Peyer's patch (tissue), 4 donors: ENCODE measurements at regions not wholly inside any gene's neighbourhood (a gene's known extent, or its start where the extent isn't known, plus 50 kb on each side); places are given as distances from the start of the nearest gene placed in this dataset.

Source experiments
- DNase-seq, 3 donors: peaks; one replicate each; pipeline ENCODE4 v3.0.0-alpha.2; 2017 to 2019
- H3K27ac ChIP-seq, 4 donors: fragments of 200-600 bp; sonication (generic); one replicate each; pipeline ENCODE4 v1.5.1; 2016 to 2019
- H3K27me3 ChIP-seq, 2 donors: fragments of 200-600 bp; sonication (generic); one replicate each; pipeline ENCODE4 v1.5.1; 2019
- H3K36me3 ChIP-seq, 3 donors: fragments of 200-600 bp; sonication (generic); one replicate each; pipeline ENCODE4 v1.5.1; 2016 to 2019
- H3K4me1 ChIP-seq, 4 donors: fragments of 200-600 bp; sonication (generic); one replicate each; pipeline ENCODE4 v1.5.1; 2016 to 2019
- H3K4me3 ChIP-seq, 4 donors: fragments of 200-600 bp; sonication (generic); 1 replicate in 3 of 4; 2 replicates in 1 of 4; pipeline ENCODE4 v1.5.1; 2016 to 2019; ENCODE audit warnings: mild to moderate bottlenecking in 1 of 4
- H3K9me3 ChIP-seq, 4 donors: fragments of 200-600 bp; sonication (generic); one replicate each; pipeline ENCODE4 v1.5.1; 2016 to 2019; ENCODE audit warnings: mild to moderate bottlenecking in 1 of 4
- POLR2A ChIP-seq, 2 donors: fragments of 450-650 bp; IDR thresholded peaks; one replicate each; pipeline ENCODE4 v1.5.1; 2017; ENCODE audit warnings: antibody characterized with exemption in 2 of 2, mild to moderate bottlenecking in 2 of 2, moderate library complexity in 2 of 2
- TF ChIP-seq, protein P1 (sequence below), 6 experiments: fragments of 450-650 bp in 4 of 6; fragments of 200-600 bp in 2 of 6; sonication (generic) in 1 of 6; IDR thresholded peaks; one replicate each; pipeline ENCODE4 v1.5.1; 2017 to 2019; ENCODE audit warnings: antibody characterized with exemption in 6 of 6, mild to moderate bottlenecking in 3 of 6, moderate library complexity in 1 of 6

- DNase-seq, result no peak
- Histone ChIP-seq H3K27ac (no peak overlapping the region), H3K9me3 (no peaks in the 10 kb centered on the region), H3K27me3 (no peaks in the 10 kb centered on the region), H3K4me1 (no peaks in the 10 kb centered on the region), H3K36me3 (no peaks in the 10 kb centered on the region), H3K4me3 (no peak overlapping the region)
- TF ChIP-seq POLR2A (IDR thresholded peaks at IDR 0.05), result no peak
- TF ChIP-seq, protein P1, sequence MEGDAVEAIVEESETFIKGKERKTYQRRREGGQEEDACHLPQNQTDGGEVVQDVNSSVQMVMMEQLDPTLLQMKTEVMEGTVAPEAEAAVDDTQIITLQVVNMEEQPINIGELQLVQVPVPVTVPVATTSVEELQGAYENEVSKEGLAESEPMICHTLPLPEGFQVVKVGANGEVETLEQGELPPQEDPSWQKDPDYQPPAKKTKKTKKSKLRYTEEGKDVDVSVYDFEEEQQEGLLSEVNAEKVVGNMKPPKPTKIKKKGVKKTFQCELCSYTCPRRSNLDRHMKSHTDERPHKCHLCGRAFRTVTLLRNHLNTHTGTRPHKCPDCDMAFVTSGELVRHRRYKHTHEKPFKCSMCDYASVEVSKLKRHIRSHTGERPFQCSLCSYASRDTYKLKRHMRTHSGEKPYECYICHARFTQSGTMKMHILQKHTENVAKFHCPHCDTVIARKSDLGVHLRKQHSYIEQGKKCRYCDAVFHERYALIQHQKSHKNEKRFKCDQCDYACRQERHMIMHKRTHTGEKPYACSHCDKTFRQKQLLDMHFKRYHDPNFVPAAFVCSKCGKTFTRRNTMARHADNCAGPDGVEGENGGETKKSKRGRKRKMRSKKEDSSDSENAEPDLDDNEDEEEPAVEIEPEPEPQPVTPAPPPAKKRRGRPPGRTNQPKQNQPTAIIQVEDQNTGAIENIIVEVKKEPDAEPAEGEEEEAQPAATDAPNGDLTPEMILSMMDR (IDR thresholded peaks at IDR 0.05), result no peak
These were observed 452.5 kb downstream of the MCTP2 start for GRCh38 chr15:94683902-94684301.

- TF ChIP-seq, protein P1 (IDR thresholded peaks at IDR 0.05), result no peak
- no peak for TF ChIP-seq POLR2A (IDR thresholded peaks at IDR 0.05)
- H3K4me1 ChIP-seq, result no peaks in the 10 kb centered on the region
- no peaks in the 10 kb centered on the region for H3K27me3 ChIP-seq
- H3K9me3 ChIP-seq, result no peaks in the 10 kb centered on the region
- no peak overlapping the region for H3K4me3 ChIP-seq
- no peak overlapping the region for H3K27ac ChIP-seq
- H3K36me3 ChIP-seq, result no peaks in the 10 kb centered on the region
- DNase-seq, result no peak
These were observed 459.8 kb downstream of the MCTP2 start for GRCh38 chr15:94691169-94691568.

GRCh38 chr15:94692710-94693109 lies 461.3 kb downstream of the MCTP2 start:
- no peaks in the 10 kb centered on the region for H3K4me1 ChIP-seq
- no peak for DNase-seq
- H3K27me3 ChIP-seq, result no peaks in the 10 kb centered on the region
- TF ChIP-seq POLR2A (IDR thresholded peaks at IDR 0.05), result no peak
- TF ChIP-seq, protein P1 (IDR thresholded peaks at IDR 0.05), result no peak
- H3K4me3 ChIP-seq, result no peak overlapping the region
- H3K36me3 ChIP-seq, result no peaks in the 10 kb centered on the region
- H3K27ac ChIP-seq, result no peak overlapping the region
- no peaks in the 10 kb centered on the region for H3K9me3 ChIP-seq

DNA sequence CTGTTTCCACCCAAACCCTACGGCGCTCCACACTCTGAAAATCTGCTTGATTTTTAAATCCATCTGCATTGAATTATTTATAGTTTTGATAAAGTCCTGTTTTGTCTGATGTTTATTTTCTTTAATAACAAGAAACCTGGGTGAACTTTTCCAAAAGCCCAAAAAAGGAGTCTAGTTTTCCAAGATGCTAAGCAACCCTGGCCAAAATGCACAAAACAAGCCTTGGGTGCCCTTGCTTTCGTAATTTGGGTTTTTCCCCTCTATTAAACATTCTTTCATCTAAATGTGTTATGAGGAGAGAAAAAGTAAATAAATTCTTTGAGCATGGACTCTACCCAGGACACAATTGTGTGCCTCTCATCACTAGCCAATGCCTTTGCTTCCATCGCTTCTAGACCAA lies 468.9 kb downstream of the MCTP2 start:
- no peaks in the 10 kb centered on the region for H3K27me3 ChIP-seq
- no peaks in the 10 kb centered on the region for H3K36me3 ChIP-seq
- no peaks in the 10 kb centered on the region for H3K4me1 ChIP-seq
- no peak overlapping the region for H3K4me3 ChIP-seq
- no peak for DNase-seq
- TF ChIP-seq POLR2A (IDR thresholded peaks at IDR 0.05), result no peak
- TF ChIP-seq, protein P1 (IDR thresholded peaks at IDR 0.05), result no peak
- H3K27ac ChIP-seq, result no peak overlapping the region
- no peaks in the 10 kb centered on the region for H3K9me3 ChIP-seq

GRCh38 chr15:94701281-94701985 lies 470.1 kb downstream of the MCTP2 start:
- Histone ChIP-seq H3K27ac (no peak overlapping the region), H3K36me3 (no peaks in the 10 kb centered on the region), H3K4me3 (no peak overlapping the region), H3K27me3 (no peaks in the 10 kb centered on the region), H3K9me3 (no peaks in the 10 kb centered on the region), H3K4me1 (no peaks in the 10 kb centered on the region)
- TF ChIP-seq POLR2A (IDR thresholded peaks at IDR 0.05), result no peak
- DNase-seq, result no peak

DNA sequence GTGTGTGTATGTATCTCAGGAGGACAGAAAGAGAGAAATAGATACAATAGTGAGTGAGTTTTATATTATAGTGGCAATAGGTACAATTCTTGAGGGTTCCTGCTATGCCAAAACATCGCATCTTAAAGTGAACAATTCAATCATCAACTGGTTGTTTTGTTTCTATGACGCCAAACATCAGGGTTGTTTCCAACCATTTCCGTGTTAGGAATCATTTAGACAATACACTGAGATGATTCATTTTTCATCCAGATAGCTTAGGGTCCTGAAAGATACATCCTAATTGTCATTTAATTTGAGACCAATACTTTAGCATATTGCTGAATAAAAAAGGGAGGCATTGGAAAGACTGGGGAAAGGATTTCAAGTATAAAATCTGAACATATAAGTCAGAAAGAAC lies 472.2 kb downstream of the MCTP2 start:
- no peak overlapping the region for H3K27ac ChIP-seq
- H3K9me3 ChIP-seq, result no peaks in the 10 kb centered on the region
- H3K36me3 ChIP-seq, result no peaks in the 10 kb centered on the region
- H3K27me3 ChIP-seq, result no peaks in the 10 kb centered on the region
- H3K4me1 ChIP-seq, result no peaks in the 10 kb centered on the region
- no peak overlapping the region for H3K4me3 ChIP-seq
- TF ChIP-seq, protein P1 (IDR thresholded peaks at IDR 0.05), result no peak
- TF ChIP-seq POLR2A (IDR thresholded peaks at IDR 0.05), result no peak
- no peak for DNase-seq
